Body of pancreas (tissue), 4 donors: ENCODE measurements at regions not wholly inside any gene's neighbourhood (a gene's known extent, or its start where the extent isn't known, plus 50 kb on each side); places are given as distances from the start of the nearest gene placed in this dataset.
"Not testable (repeated sequence)": the region's sequence is repeated elsewhere in the genome, so short reads cannot be mapped to it uniquely, and the experiment has no call there.

Source experiments
- ATAC-seq: fragments of 150-250 bp; one replicate; pipeline ENCODE4 v1.9.1; 2016
- DNase-seq, 4 donors: peaks; one replicate each; pipeline ENCODE4 v3.0.0-alpha.2; 2019
- H3K27ac ChIP-seq, 4 donors: fragments of 200-600 bp; sonication (generic); 1 replicate in 3 of 4; 2 replicates in 1 of 4; pipeline versions ENCODE4 v1.5.1 to v1.6.1; 2016 to 2019; ENCODE audit warnings: mild to moderate bottlenecking in 1 of 4, mixed read lengths in 1 of 4, moderate library complexity in 1 of 4
- H3K27me3 ChIP-seq, 2 donors: fragments of 200-600 bp; sonication (generic); one replicate each; pipeline ENCODE4 v1.6.0; 2016; ENCODE audit warnings: mild to moderate bottlenecking in 1 of 2
- H3K36me3 ChIP-seq, 2 donors: fragments of 200-600 bp; sonication (generic); replicated peaks in 1 of 2; 2 replicates each; pipeline ENCODE4 v1.5.1; 2016; ENCODE audit warnings: low read depth in 2 of 2; ENCODE audit not compliant: insufficient read depth in 1 of 2
- H3K4me1 ChIP-seq: fragments of 200-600 bp; sonication (generic); one replicate; pipeline ENCODE4 v1.6.0; 2016
- H3K4me3 ChIP-seq, 2 donors: fragments of 200-600 bp; sonication (generic); 1 replicate in 1 of 2; 2 replicates in 1 of 2; pipeline ENCODE4 v1.5.1; 2016 to 2019
- H3K9me3 ChIP-seq, 3 donors: fragments of 200-600 bp; sonication (generic); 1 replicate in 2 of 3; 2 replicates in 1 of 3; pipeline ENCODE4 v1.5.1; 2016
- POLR2A ChIP-seq, 3 donors: fragments of 450-650 bp; IDR thresholded peaks; one replicate each; pipeline ENCODE4 v1.6.1; 2016; ENCODE audit warnings: antibody characterized with exemption in 3 of 3, mild to moderate bottlenecking in 2 of 3
- WGBS, 2 donors: methylation state at CpG; one replicate each; pipeline ENCODE4 v1.1.5; 2017; 5-methylcytosine and 5-hydroxymethylcytosine counted together
- intact Hi-C: fragments of 100-400 bp; cut with DNase I; formaldehyde crosslinking; loops from one replicate; pipeline ENCODE4 v1.15.1; 2023
- TF ChIP-seq, protein P1 (sequence below), 7 experiments: fragments of 450-650 bp in 4 of 7; fragments of 200-600 bp in 3 of 7; sonication (generic) in 3 of 7; IDR thresholded peaks; one replicate each; pipeline ENCODE4 v1.5.1; 2016 to 2019; ENCODE audit warnings: antibody characterized with exemption in 7 of 7

DNA sequence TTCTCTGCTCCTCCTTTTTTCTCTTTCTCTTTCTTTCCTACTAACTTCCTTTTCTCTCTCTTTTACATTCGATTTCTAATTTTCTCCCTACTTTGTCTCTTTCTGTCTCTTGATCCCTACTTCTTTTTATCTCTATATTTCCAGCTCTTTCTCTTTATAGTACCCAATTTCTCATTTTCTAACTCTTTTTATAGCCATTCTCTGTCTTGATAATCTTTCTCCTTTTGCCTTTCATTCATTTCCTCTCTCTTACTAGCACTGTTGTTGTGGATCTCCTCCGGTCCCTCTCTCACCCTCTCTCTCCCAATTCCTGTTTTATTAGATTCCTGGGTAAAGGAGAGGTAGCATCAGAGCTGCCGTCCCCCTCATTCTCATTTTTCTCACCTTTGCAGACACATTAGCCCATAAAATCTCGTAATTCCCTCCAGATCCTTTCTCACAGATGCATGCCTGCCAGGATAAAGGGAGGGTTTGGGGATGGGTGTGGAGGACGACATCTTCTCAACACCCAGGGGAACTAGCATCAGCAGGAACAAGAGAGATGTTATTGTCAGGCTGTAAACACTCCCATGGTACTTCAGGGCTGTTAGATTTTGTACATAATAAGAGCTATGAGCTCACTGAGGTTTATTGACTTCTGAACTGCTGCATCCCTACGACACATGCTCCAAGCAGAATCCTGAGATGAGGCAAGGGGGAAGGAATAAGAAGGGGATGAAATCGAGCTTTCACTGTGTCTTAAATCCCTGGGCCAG, 159.0 kb upstream of the GALNT2 start:
- Histone ChIP-seq H3K4me1 (peaks cover 6% of the 10 kb centered on the region), H3K27me3 (no peaks in the 10 kb centered on the region), H3K36me3 (no peaks in the 10 kb centered on the region), H3K4me3 (no peak overlapping the region), H3K9me3 (no peaks in the 10 kb centered on the region), H3K27ac (no peak overlapping the region)
- WGBS, 2 donors = 74 to 77% methylated on average over 7 of the region's 7 CpGs
- ATAC-seq (no peak), DNase-seq (no peak)
- TF ChIP-seq, protein P1, sequence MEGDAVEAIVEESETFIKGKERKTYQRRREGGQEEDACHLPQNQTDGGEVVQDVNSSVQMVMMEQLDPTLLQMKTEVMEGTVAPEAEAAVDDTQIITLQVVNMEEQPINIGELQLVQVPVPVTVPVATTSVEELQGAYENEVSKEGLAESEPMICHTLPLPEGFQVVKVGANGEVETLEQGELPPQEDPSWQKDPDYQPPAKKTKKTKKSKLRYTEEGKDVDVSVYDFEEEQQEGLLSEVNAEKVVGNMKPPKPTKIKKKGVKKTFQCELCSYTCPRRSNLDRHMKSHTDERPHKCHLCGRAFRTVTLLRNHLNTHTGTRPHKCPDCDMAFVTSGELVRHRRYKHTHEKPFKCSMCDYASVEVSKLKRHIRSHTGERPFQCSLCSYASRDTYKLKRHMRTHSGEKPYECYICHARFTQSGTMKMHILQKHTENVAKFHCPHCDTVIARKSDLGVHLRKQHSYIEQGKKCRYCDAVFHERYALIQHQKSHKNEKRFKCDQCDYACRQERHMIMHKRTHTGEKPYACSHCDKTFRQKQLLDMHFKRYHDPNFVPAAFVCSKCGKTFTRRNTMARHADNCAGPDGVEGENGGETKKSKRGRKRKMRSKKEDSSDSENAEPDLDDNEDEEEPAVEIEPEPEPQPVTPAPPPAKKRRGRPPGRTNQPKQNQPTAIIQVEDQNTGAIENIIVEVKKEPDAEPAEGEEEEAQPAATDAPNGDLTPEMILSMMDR (IDR thresholded peaks at IDR 0.05) = no peak
- no peak for TF ChIP-seq POLR2A (IDR thresholded peaks at IDR 0.05)
- intact Hi-C loops = no loop called here

- WGBS, 2 donors = 72 to 78% methylated on average over 4 of the region's 4 CpGs
- intact Hi-C loops = no loop called here
- H3K27ac ChIP-seq = no peak overlapping the region
- no peak overlapping the region for H3K4me3 ChIP-seq
- peaks cover 6% of the 10 kb centered on the region for H3K4me1 ChIP-seq
- H3K27me3 ChIP-seq = no peaks in the 10 kb centered on the region
- ATAC-seq (no peak), DNase-seq (no peak)
- H3K36me3 ChIP-seq = no peaks in the 10 kb centered on the region
- no peaks in the 10 kb centered on the region for H3K9me3 ChIP-seq
- TF ChIP-seq, protein P1 (IDR thresholded peaks at IDR 0.05) = no peak
- TF ChIP-seq POLR2A (IDR thresholded peaks at IDR 0.05) = no peak
These were observed 158.3 kb upstream of the GALNT2 start for GRCh38 chr1:229908689-229909088.

- TF ChIP-seq, protein P1 (IDR thresholded peaks at IDR 0.05) = no peak
- no peak for TF ChIP-seq POLR2A (IDR thresholded peaks at IDR 0.05)
- DNase-seq (no peak), ATAC-seq (no peak)
- WGBS, 2 donors = 6 to 8% methylated on average over 1 of the region's 1 CpG
- no peaks in the 10 kb centered on the region for H3K9me3 ChIP-seq
- intact Hi-C loops = no loop called here
- no peaks in the 10 kb centered on the region for H3K27me3 ChIP-seq
- H3K27ac ChIP-seq = no peak overlapping the region
- H3K4me1 ChIP-seq = no peaks in the 10 kb centered on the region
- H3K36me3 ChIP-seq = no peaks in the 10 kb centered on the region
- H3K4me3 ChIP-seq = no peak overlapping the region
These were observed 153.5 kb upstream of the GALNT2 start for GRCh38 chr1:229913489-229913888.

- H3K9me3 ChIP-seq, H3K4me3 ChIP-seq, DNase-seq, intact Hi-C loops, H3K27me3 ChIP-seq, H3K36me3 ChIP-seq, ATAC-seq, H3K27ac ChIP-seq, H3K4me1 ChIP-seq: not testable (repeated sequence)
- WGBS, 2 donors = 96 to 97% methylated on average over 10 of the region's 10 CpGs
These were observed 147.6 kb upstream of the GALNT2 start for GRCh38 chr1:229919488-229919887.

- WGBS, 2 donors = 97 to 100% methylated on average over 2 of the region's 2 CpGs
- intact Hi-C loops = no loop called here
These were observed 146.4 kb upstream of the GALNT2 start for GRCh38 chr1:229920683-229921082.

More at GRCh38 chr1:229920683-229921082, 146.4 kb upstream of the GALNT2 start:
- no peaks in the 10 kb centered on the region for H3K36me3 ChIP-seq
- no peak for TF ChIP-seq POLR2A (IDR thresholded peaks at IDR 0.05)
- TF ChIP-seq, protein P1 (IDR thresholded peaks at IDR 0.05) = no peak
- no peaks in the 10 kb centered on the region for H3K9me3 ChIP-seq
- no peak overlapping the region for H3K27ac ChIP-seq
- DNase-seq = no peak
- ATAC-seq = no peak
- H3K4me3 ChIP-seq = no peak overlapping the region
- no peaks in the 10 kb centered on the region for H3K4me1 ChIP-seq
- no peaks in the 10 kb centered on the region for H3K27me3 ChIP-seq
